H1 (cell line): ENCODE measurements at regions not wholly inside any gene's neighbourhood (a gene's known extent, or its start where the extent isn't known, plus 50 kb on each side); places are given as distances from the start of the nearest gene placed in this dataset.

ENCODE experiments used
- BACH1 ChIP-seq: IDR thresholded peaks from 2 replicates; pipeline ENCODE4 v1.6.1; 2012; ENCODE audit warnings: low read length, improper control_type of control experiment
- SUZ12 ChIP-seq: fragments of 200-600 bp; sonication (generic); IDR thresholded peaks from 2 replicates; pipeline ENCODE4 v1.6.1; 2012; ENCODE audit warnings: mild to moderate bottlenecking, inconsistent platforms, low read length, moderate library complexity, mixed read lengths

DNA sequence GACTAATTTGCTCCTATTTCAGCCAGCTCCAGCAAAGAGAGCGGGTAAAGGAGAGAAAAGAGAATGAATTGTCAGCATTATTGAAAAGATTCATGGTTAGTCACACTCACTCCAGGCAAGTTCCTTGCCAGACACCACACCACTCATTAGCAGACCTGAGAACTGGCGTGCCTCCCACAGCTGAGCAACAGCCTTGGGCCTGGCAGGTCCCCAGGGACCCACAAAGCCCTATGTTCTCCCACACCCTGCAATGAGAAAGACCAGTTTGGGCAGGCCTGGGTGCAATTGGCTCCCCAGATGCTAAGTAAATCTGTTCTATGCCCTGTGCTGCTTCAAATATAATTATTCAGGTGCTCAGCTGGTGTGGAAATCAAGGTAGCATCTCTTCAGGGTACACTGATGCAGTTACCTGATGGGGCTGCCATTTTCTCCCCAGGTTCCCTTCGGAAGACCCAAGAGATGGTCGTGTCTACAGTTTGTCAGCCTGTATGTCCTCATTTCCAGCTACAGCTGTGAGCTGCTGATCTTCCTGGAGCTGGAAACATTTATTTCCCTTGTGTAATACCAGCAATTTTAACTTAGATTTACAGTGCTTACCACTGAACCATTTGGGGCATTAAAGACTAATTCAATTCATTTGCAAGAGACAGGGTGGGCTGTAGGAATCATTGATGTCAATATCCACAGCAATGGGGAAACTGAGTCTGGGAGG, 405.0 kb downstream of the COG6 start (continued):
- TF ChIP-seq BACH1 (no peak), SUZ12 (no peak)
- TF ChIP-seq, all 59 proteins: peak for 0
